NCI-H2081 treated with DMSO at 0.1 percent for 48 hours (cell line): ENCODE measurements at regions not wholly inside any gene's neighbourhood (a gene's known extent, or its start where the extent isn't known, plus 50 kb on each side); places are given as distances from the start of the nearest gene placed in this dataset.

Experiments used
- DNase-seq: peaks from one replicate; lab custom pipeline; 2025; lab: John Stamatoyannopoulos, UW

- no peak for DNase-seq
Measured at GRCh38 chr1:199857108-199857507, 170.4 kb upstream of the NR5A2 start.

GRCh38 chr1:199857516-199857915, 170.0 kb upstream of the NR5A2 start:
- DNase-seq: no peak

GRCh38 chr1:199858171-199858570, 169.3 kb upstream of the NR5A2 start:
- DNase-seq: no peak

- DNase-seq: no peak
Measured at GRCh38 chr1:199858856-199859255, 168.7 kb upstream of the NR5A2 start.

- no peak for DNase-seq
Measured at GRCh38 chr1:199859491-199859933, 168.0 kb upstream of the NR5A2 start.

GRCh38 chr1:199861020-199861795, 166.3 kb upstream of the NR5A2 start:
- DNase-seq: no peak

- DNase-seq: no peak
Measured at GRCh38 chr1:199862047-199862446, 165.5 kb upstream of the NR5A2 start.

- DNase-seq: no peak
Measured at GRCh38 chr1:199866210-199866617, 161.3 kb upstream of the NR5A2 start.

- DNase-seq: no peak
Measured at GRCh38 chr1:199867601-199868000, 159.9 kb upstream of the NR5A2 start.

GRCh38 chr1:199868777-199869176, 158.7 kb upstream of the NR5A2 start:
- no peak for DNase-seq

- DNase-seq: no peak
Measured at GRCh38 chr1:199875337-199875736, 152.2 kb upstream of the NR5A2 start.

GRCh38 chr1:199875856-199876255, 151.7 kb upstream of the NR5A2 start:
- DNase-seq: no peak

GRCh38 chr1:199877526-199878384, 149.8 kb upstream of the NR5A2 start:
- no peak for DNase-seq

- no peak for DNase-seq
Measured at GRCh38 chr1:199878823-199879222, 148.7 kb upstream of the NR5A2 start.

- no peak for DNase-seq
Measured at GRCh38 chr1:199898654-199899053, 128.9 kb upstream of the NR5A2 start.

- no peak for DNase-seq
Measured at GRCh38 chr1:199901341-199901740, 126.2 kb upstream of the NR5A2 start.

GRCh38 chr1:199907361-199907760, 120.1 kb upstream of the NR5A2 start:
- DNase-seq: no peak

GRCh38 chr1:199909137-199909536, 118.4 kb upstream of the NR5A2 start:
- no peak for DNase-seq

GRCh38 chr1:199913318-199913717, 114.2 kb upstream of the NR5A2 start:
- no peak for DNase-seq

GRCh38 chr1:199914546-199914945, 113.0 kb upstream of the NR5A2 start:
- DNase-seq: no peak

- DNase-seq: no peak
Measured at GRCh38 chr1:199918196-199918769, 109.2 kb upstream of the NR5A2 start.

GRCh38 chr1:199920635-199921034, 106.9 kb upstream of the NR5A2 start:
- no peak for DNase-seq

- DNase-seq: no peak
Measured at GRCh38 chr1:199929556-199929955, 98.0 kb upstream of the NR5A2 start.
